Tibial nerve (tissue), 4 donors: ENCODE measurements at regions not wholly inside any gene's neighbourhood (a gene's known extent, or its start where the extent isn't known, plus 50 kb on each side); places are given as distances from the start of the nearest gene placed in this dataset.

Source experiments
- EP300 ChIP-seq, 2 donors: sonication (generic); formaldehyde crosslinking; IDR thresholded peaks; one replicate each; pipeline ENCODE4 v1.6.1; 2017; ENCODE audit warnings: antibody characterized with exemption in 2 of 2, mild to moderate bottlenecking in 1 of 2
- POLR2A ChIP-seq, 2 donors: fragments of 450-650 bp; IDR thresholded peaks; one replicate each; pipeline ENCODE4 v1.6.1; 2017; ENCODE audit warnings: antibody characterized with exemption in 2 of 2, mild to moderate bottlenecking in 2 of 2, moderate library complexity in 2 of 2
- TF ChIP-seq, protein P1 (sequence below), 5 experiments: fragments of 200-600 bp in 3 of 5; fragments of 450-650 bp in 2 of 5; sonication (generic) in 3 of 5; IDR thresholded peaks; one replicate each; pipeline ENCODE4 v1.5.1; 2016 to 2019; ENCODE audit warnings: antibody characterized with exemption in 5 of 5, mild to moderate bottlenecking in 3 of 5, moderate library complexity in 2 of 5

DNA sequence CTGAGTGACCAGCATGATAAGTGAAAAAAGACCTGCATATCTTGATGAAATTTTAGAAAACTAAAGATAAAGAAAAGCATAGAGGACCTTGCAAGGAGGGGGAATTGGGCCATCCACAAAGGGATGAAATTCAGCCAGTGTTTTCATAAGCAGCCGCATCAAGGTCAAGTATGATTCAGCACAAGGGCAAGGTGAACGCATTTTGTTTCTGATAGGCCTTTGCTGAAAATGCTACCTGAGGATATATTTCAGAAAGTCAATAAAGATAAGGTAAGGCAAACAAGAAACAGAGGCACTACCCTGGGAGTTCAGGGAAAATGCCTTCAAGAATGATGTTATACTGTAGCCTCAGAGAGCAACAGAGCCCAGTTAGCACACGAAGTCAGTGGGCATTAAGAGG, 55.0 kb upstream of the SHH start:
- TF ChIP-seq, protein P1, sequence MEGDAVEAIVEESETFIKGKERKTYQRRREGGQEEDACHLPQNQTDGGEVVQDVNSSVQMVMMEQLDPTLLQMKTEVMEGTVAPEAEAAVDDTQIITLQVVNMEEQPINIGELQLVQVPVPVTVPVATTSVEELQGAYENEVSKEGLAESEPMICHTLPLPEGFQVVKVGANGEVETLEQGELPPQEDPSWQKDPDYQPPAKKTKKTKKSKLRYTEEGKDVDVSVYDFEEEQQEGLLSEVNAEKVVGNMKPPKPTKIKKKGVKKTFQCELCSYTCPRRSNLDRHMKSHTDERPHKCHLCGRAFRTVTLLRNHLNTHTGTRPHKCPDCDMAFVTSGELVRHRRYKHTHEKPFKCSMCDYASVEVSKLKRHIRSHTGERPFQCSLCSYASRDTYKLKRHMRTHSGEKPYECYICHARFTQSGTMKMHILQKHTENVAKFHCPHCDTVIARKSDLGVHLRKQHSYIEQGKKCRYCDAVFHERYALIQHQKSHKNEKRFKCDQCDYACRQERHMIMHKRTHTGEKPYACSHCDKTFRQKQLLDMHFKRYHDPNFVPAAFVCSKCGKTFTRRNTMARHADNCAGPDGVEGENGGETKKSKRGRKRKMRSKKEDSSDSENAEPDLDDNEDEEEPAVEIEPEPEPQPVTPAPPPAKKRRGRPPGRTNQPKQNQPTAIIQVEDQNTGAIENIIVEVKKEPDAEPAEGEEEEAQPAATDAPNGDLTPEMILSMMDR (IDR thresholded peaks at IDR 0.05): no peak
- TF ChIP-seq EP300 (IDR thresholded peaks at IDR 0.05) (no peak), POLR2A (IDR thresholded peaks at IDR 0.05) (no peak)
